Hepatocyte (in vitro differentiated cells): ENCODE measurements at regions not wholly inside any gene's neighbourhood (a gene's known extent, or its start where the extent isn't known, plus 50 kb on each side); places are given as distances from the start of the nearest gene placed in this dataset.

Source experiments
- DNase-seq: peaks from one replicate; pipeline ENCODE4 v3.0.0-alpha.2; 2016; ENCODE audit warnings: low spot score
- H2AFZ ChIP-seq: fragments of 200-600 bp; sonication (generic); 2 replicates; pipeline ENCODE4 v1.6.0; 2016; ENCODE audit warnings: antibody characterized with exemption, mild to moderate bottlenecking
- H3K27ac ChIP-seq: fragments of 200-600 bp; sonication (generic); 2 replicates; pipeline ENCODE4 v1.5.1; 2016; ENCODE audit warnings: mild to moderate bottlenecking
- H3K27me3 ChIP-seq: fragments of 200-600 bp; sonication (generic); 2 replicates; pipeline ENCODE4 v1.6.1; 2016
- H3K36me3 ChIP-seq: fragments of 200-600 bp; sonication (generic); replicated peaks from 2 replicates; pipeline ENCODE4 v1.5.1; 2016; ENCODE audit warnings: low read depth; ENCODE audit not compliant: insufficient read depth
- H3K4me1 ChIP-seq: fragments of 200-600 bp; sonication (generic); 2 replicates; pipeline ENCODE4 v1.5.1; 2016; ENCODE audit warnings: mild to moderate bottlenecking, moderate library complexity; ENCODE audit not compliant: insufficient read depth
- H3K4me2 ChIP-seq: fragments of 200-600 bp; sonication (generic); 2 replicates; pipeline ENCODE4 v1.6.0; 2016
- H3K4me3 ChIP-seq: fragments of 200-600 bp; sonication (generic); 2 replicates; pipeline ENCODE4 v1.5.1; 2016; ENCODE audit warnings: mild to moderate bottlenecking
- H3K79me2 ChIP-seq: fragments of 200-600 bp; sonication (generic); 2 replicates; pipeline ENCODE4 v1.6.0; 2017; ENCODE audit warnings: mild to moderate bottlenecking
- H3K9me2 ChIP-seq: fragments of 200-600 bp; sonication (generic); replicated peaks from 2 replicates; pipeline ENCODE4 v1.6.0; 2017; ENCODE audit warnings: mild to moderate bottlenecking; ENCODE audit not compliant: insufficient read depth
- H3K9me3 ChIP-seq: fragments of 200-600 bp; sonication (generic); 2 replicates; pipeline ENCODE4 v1.5.1; 2016; ENCODE audit warnings: low read depth, mild to moderate bottlenecking
- H4K20me1 ChIP-seq: fragments of 200-600 bp; sonication (generic); 2 replicates; pipeline ENCODE4 v1.6.0; 2016; ENCODE audit warnings: mild to moderate bottlenecking; ENCODE audit not compliant: insufficient read depth, poor library complexity, severe bottlenecking
- CTCF ChIP-seq: fragments of 200-600 bp; sonication (generic); IDR thresholded peaks from 2 replicates; pipeline ENCODE4 v1.5.1; 2016; ENCODE audit warnings: antibody characterized with exemption, mild to moderate bottlenecking; ENCODE audit not compliant: poor library complexity
- EZH2 ChIP-seq: fragments of 200-600 bp; sonication (generic); IDR thresholded peaks from 2 replicates; pipeline ENCODE4 v1.6.1; 2016; ENCODE audit warnings: antibody characterized with exemption, mild to moderate bottlenecking, borderline replicate concordance
- EZH2phosphoT487 ChIP-seq: fragments of 200-600 bp; sonication (generic); IDR thresholded peaks from one replicate; pipeline ENCODE4 v1.6.1; 2018; ENCODE audit warnings: antibody characterized with exemption, mild to moderate bottlenecking, low read depth, moderate library complexity; ENCODE audit not compliant: unreplicated experiment, severe bottlenecking
- WGBS: methylation state at CpG from one replicate; pipeline ENCODE4 v1.1.6; 2016; ENCODE audit warnings: low lambda C conversion rate; ENCODE audit errors: missing lambda C conversion rate; 5-methylcytosine and 5-hydroxymethylcytosine counted together

- Histone ChIP-seq H3K9me3 (no peaks in the 10 kb centered on the region), H3K9me2 (no peaks in the 10 kb centered on the region), H3K4me2 (no peak overlapping the region), H2AFZ (no peak overlapping the region), H3K4me3 (no peak overlapping the region), H3K27me3 (no peaks in the 10 kb centered on the region), H3K4me1 (no peaks in the 10 kb centered on the region), H3K36me3 (no peaks in the 10 kb centered on the region), H3K27ac (no peak overlapping the region), H3K79me2 (no peaks in the 10 kb centered on the region), H4K20me1 (no peaks in the 10 kb centered on the region)
- WGBS = 84% methylated on average over 18 of the region's 18 CpGs
- TF ChIP-seq EZH2 (no peak), CTCF (no peak), EZH2phosphoT487 (no peak)
- no peak for DNase-seq
Observed at GRCh38 chr5:2196989-2197619, 314.4 kb upstream of the IRX4 start.

- Histone ChIP-seq H3K79me2 (no peaks in the 10 kb centered on the region), H3K27ac (no peak overlapping the region), H4K20me1 (no peaks in the 10 kb centered on the region), H3K4me3 (no peak overlapping the region), H3K4me1 (no peaks in the 10 kb centered on the region), H3K36me3 (no peaks in the 10 kb centered on the region), H3K9me2 (no peaks in the 10 kb centered on the region), H2AFZ (no peak overlapping the region), H3K9me3 (no peaks in the 10 kb centered on the region), H3K4me2 (no peak overlapping the region), H3K27me3 (no peaks in the 10 kb centered on the region)
- no peak for TF ChIP-seq EZH2phosphoT487
- TF ChIP-seq CTCF = no peak
- TF ChIP-seq EZH2 = no peak
- WGBS = 91% methylated on average over 9 of the region's 9 CpGs
- DNase-seq = no peak
Observed at GRCh38 chr5:2196416-2196815, 313.7 kb upstream of the IRX4 start.

- no peaks in the 10 kb centered on the region for H3K4me1 ChIP-seq
- H4K20me1 ChIP-seq = no peaks in the 10 kb centered on the region
- no peaks in the 10 kb centered on the region for H3K9me3 ChIP-seq
- no peak overlapping the region for H3K4me2 ChIP-seq
- no peak overlapping the region for H3K4me3 ChIP-seq
- H3K36me3 ChIP-seq = no peaks in the 10 kb centered on the region
- no peak overlapping the region for H3K27ac ChIP-seq
- H3K27me3 ChIP-seq = no peaks in the 10 kb centered on the region
- no peak overlapping the region for H2AFZ ChIP-seq
- TF ChIP-seq CTCF (no peak), EZH2 (no peak), EZH2phosphoT487 (no peak)
- no peaks in the 10 kb centered on the region for H3K9me2 ChIP-seq
- DNase-seq = no peak
- 92% methylated on average over 2 of the region's 2 CpGs for WGBS
- H3K79me2 ChIP-seq = no peaks in the 10 kb centered on the region
Observed at GRCh38 chr5:2194949-2195348, 312.2 kb upstream of the IRX4 start.

GRCh38 chr5:2194236-2194555 is 311.5 kb upstream of the IRX4 start:
- Histone ChIP-seq H4K20me1 (no peaks in the 10 kb centered on the region), H2AFZ (no peak overlapping the region), H3K27ac (no peak overlapping the region), H3K4me3 (no peak overlapping the region), H3K36me3 (no peaks in the 10 kb centered on the region), H3K4me2 (no peak overlapping the region), H3K4me1 (no peaks in the 10 kb centered on the region), H3K9me3 (no peaks in the 10 kb centered on the region), H3K9me2 (no peaks in the 10 kb centered on the region), H3K79me2 (no peaks in the 10 kb centered on the region), H3K27me3 (no peaks in the 10 kb centered on the region)
- TF ChIP-seq EZH2phosphoT487 = no peak
- no peak for TF ChIP-seq EZH2
- TF ChIP-seq CTCF = no peak
- WGBS = 92% methylated on average over 6 of the region's 6 CpGs
- DNase-seq = no peak
